ENCODE measurements at regions not wholly inside any gene's neighbourhood (a gene's known extent, or its start where the extent isn't known, plus 50 kb on each side); places are given as distances from the start of the nearest gene placed in this dataset.
"Not testable (repeated sequence)": the region's sequence is repeated elsewhere in the genome, so short reads cannot be mapped to it uniquely, and the experiment has no call there.

GRCh38 chr5:99008009-99008408, 79.2 kb upstream of the CHD1 start:
- TF ChIP-seq CTCF (IDR thresholded peaks at IDR 0.05; ENCODE audit: low read depth, low read length, poor library complexity, severe bottlenecking); EZH2phosphoT487 (IDR thresholded peaks at IDR 0.05; ENCODE audit: borderline replicate concordance, low read length): not testable (repeated sequence)
